GM23338 (cell line): ENCODE measurements at regions not wholly inside any gene's neighbourhood (a gene's known extent, or its start where the extent isn't known, plus 50 kb on each side); places are given as distances from the start of the nearest gene placed in this dataset.

Source experiments
- ATAC-seq: fragments of 200-7000 bp; cut with Tn5 transposase; 3 replicates; pipeline ENCODE4 v1.9.1; 2020
- DNase-seq: peaks from one replicate; pipeline ENCODE4 v3.0.0-alpha.2; 2015; ENCODE audit warnings: low spot score
- H2AFZ ChIP-seq: fragments of 200-600 bp; sonication (generic); 2 replicates; pipeline ENCODE4 v1.8.0; 2016; ENCODE audit warnings: antibody characterized with exemption, mild to moderate bottlenecking, moderate library complexity
- H3F3A ChIP-seq: fragments of 200-600 bp; sonication (generic); replicated peaks from 2 replicates; pipeline ENCODE4 v1.8.0; 2017; ENCODE audit warnings: antibody characterized with exemption, mixed run types, low read depth
- H3K27ac ChIP-seq: fragments of 200-600 bp; sonication (generic); 2 replicates; pipeline ENCODE4 v1.6.1; 2016; ENCODE audit warnings: low read depth
- H3K27me3 ChIP-seq: fragments of 200-600 bp; sonication (generic); 2 replicates; pipeline ENCODE4 v1.8.0; 2016; ENCODE audit warnings: mild to moderate bottlenecking, mixed run types, moderate library complexity; ENCODE audit not compliant: insufficient read depth
- H3K36me3 ChIP-seq: fragments of 200-600 bp; sonication (generic); 2 replicates; pipeline ENCODE4 v1.8.0; 2016; ENCODE audit warnings: mild to moderate bottlenecking; ENCODE audit not compliant: insufficient read depth
- H3K4me1 ChIP-seq: fragments of 200-600 bp; sonication (generic); 2 replicates; pipeline ENCODE4 v1.8.0; 2016; ENCODE audit warnings: mild to moderate bottlenecking, moderate library complexity; ENCODE audit not compliant: insufficient read depth
- H3K4me2 ChIP-seq: fragments of 200-600 bp; sonication (generic); 2 replicates; pipeline ENCODE4 v1.7.1; 2017; ENCODE audit warnings: mixed run types
- H3K4me3 ChIP-seq: fragments of 200-600 bp; sonication (generic); 2 replicates; pipeline ENCODE4 v1.6.1; 2016; ENCODE audit warnings: mixed run types
- H3K79me2 ChIP-seq: fragments of 200-600 bp; sonication (generic); replicated peaks from 2 replicates; pipeline ENCODE4 v1.8.0; 2017; ENCODE audit warnings: mild to moderate bottlenecking; ENCODE audit not compliant: insufficient read depth
- H3K9me2 ChIP-seq: fragments of 200-600 bp; sonication (generic); 2 replicates; pipeline ENCODE4 v1.8.0; 2017; ENCODE audit not compliant: insufficient read depth
- H4K20me1 ChIP-seq: fragments of 200-600 bp; sonication (generic); replicated peaks from 2 replicates; pipeline ENCODE4 v1.8.0; 2017; ENCODE audit warnings: mild to moderate bottlenecking; ENCODE audit not compliant: insufficient read depth
- H3K27ac Mint-ChIP-seq: 2 replicates; pipeline ENCODE4 v1.8.0; 2020; ENCODE audit warnings: inconsistent platforms, mild to moderate bottlenecking, moderate library complexity, mixed read lengths
- H3K27me3 Mint-ChIP-seq: 3 replicates; pipeline ENCODE4 v1.8.0; 2022; ENCODE audit warnings: low read depth, mild to moderate bottlenecking, moderate library complexity, mixed read lengths, inconsistent platforms; ENCODE audit not compliant: insufficient read depth, poor library complexity
- H3K36me3 Mint-ChIP-seq: 3 replicates; pipeline ENCODE4 v1.8.0; 2021; ENCODE audit warnings: low read depth, mild to moderate bottlenecking, inconsistent platforms, moderate library complexity, mixed read lengths
- H3K4me1 Mint-ChIP-seq: 3 replicates; pipeline ENCODE4 v1.8.0; 2020; ENCODE audit warnings: mild to moderate bottlenecking, inconsistent platforms, mixed read lengths
- H3K4me3 Mint-ChIP-seq: 3 replicates; pipeline ENCODE4 v1.8.0; 2021; ENCODE audit warnings: moderate library complexity, mild to moderate bottlenecking, inconsistent platforms, mixed read lengths
- H3K9me3 Mint-ChIP-seq: 3 replicates; pipeline ENCODE4 v1.8.0; 2020; ENCODE audit warnings: moderate library complexity, mild to moderate bottlenecking, inconsistent platforms, mixed read lengths
- CREB1 ChIP-seq: fragments of 250-450 bp; sonication (Bioruptor Pico); IDR thresholded peaks from 2 replicates; pipeline ENCODE4 v1.5.0; 2020; ENCODE audit warnings: low read depth, mild to moderate bottlenecking, moderate library complexity
- EZH2 ChIP-seq: fragments of 200-600 bp; sonication (generic); IDR thresholded peaks from one replicate; pipeline ENCODE4 v1.8.0; 2017; ENCODE audit warnings: antibody characterized with exemption, mild to moderate bottlenecking, low read depth; ENCODE audit not compliant: unreplicated experiment
- EZH2phosphoT487 ChIP-seq: fragments of 200-600 bp; sonication (generic); IDR thresholded peaks from one replicate; pipeline ENCODE4 v1.8.1; 2018; ENCODE audit warnings: antibody characterized with exemption; ENCODE audit not compliant: unreplicated experiment
- JUNB ChIP-seq: IDR thresholded peaks from one replicate; pipeline ENCODE4 v1.6.1; 2016; ENCODE audit warnings: antibody characterized with exemption; ENCODE audit not compliant: unreplicated experiment
- NANOG ChIP-seq: IDR thresholded peaks from 2 replicates; pipeline ENCODE4 v1.6.1; 2016; ENCODE audit warnings: antibody characterized with exemption, borderline replicate concordance
- POLR2AphosphoS5 ChIP-seq: IDR thresholded peaks from 2 replicates; pipeline ENCODE4 v1.6.1; 2016; ENCODE audit warnings: antibody characterized with exemption, low read depth
- STAT1 ChIP-seq: IDR thresholded peaks from one replicate; pipeline ENCODE4 v1.6.1; 2016; ENCODE audit warnings: antibody characterized with exemption; ENCODE audit not compliant: unreplicated experiment
- ZNF114 ChIP-seq: fragments of 250-450 bp; sonication (Bioruptor Pico); IDR thresholded peaks from 2 replicates; pipeline ENCODE4 v1.5.0; 2020; ENCODE audit warnings: mild to moderate bottlenecking, moderate library complexity
- ZNF331 ChIP-seq: fragments of 250-450 bp; sonication (Bioruptor Pico); IDR thresholded peaks from 2 replicates; pipeline ENCODE4 v1.5.0; 2020; ENCODE audit warnings: low read depth, mild to moderate bottlenecking, moderate library complexity
- TF ChIP-seq, protein P1 (sequence below), 2 experiments: fragments of 200-600 bp in 1 of 2; sonication (generic) in 1 of 2; conservative IDR thresholded peaks; 2 replicates each; pipeline versions ENCODE4 v1.5.1 to v1.6.1; 2016 to 2017; ENCODE audit warnings: antibody characterized with exemption in 2 of 2, low read depth in 2 of 2, mild to moderate bottlenecking in 2 of 2, moderate library complexity in 1 of 2
- TF ChIP-seq, protein P2 (sequence below): IDR thresholded peaks from 2 replicates; pipeline ENCODE4 v1.6.1; 2016; ENCODE audit warnings: antibody characterized with exemption
- TF ChIP-seq, protein P3 (sequence below): IDR thresholded peaks from one replicate; pipeline ENCODE4 v1.6.1; 2018; ENCODE audit warnings: antibody characterized with exemption; ENCODE audit not compliant: unreplicated experiment

DNA sequence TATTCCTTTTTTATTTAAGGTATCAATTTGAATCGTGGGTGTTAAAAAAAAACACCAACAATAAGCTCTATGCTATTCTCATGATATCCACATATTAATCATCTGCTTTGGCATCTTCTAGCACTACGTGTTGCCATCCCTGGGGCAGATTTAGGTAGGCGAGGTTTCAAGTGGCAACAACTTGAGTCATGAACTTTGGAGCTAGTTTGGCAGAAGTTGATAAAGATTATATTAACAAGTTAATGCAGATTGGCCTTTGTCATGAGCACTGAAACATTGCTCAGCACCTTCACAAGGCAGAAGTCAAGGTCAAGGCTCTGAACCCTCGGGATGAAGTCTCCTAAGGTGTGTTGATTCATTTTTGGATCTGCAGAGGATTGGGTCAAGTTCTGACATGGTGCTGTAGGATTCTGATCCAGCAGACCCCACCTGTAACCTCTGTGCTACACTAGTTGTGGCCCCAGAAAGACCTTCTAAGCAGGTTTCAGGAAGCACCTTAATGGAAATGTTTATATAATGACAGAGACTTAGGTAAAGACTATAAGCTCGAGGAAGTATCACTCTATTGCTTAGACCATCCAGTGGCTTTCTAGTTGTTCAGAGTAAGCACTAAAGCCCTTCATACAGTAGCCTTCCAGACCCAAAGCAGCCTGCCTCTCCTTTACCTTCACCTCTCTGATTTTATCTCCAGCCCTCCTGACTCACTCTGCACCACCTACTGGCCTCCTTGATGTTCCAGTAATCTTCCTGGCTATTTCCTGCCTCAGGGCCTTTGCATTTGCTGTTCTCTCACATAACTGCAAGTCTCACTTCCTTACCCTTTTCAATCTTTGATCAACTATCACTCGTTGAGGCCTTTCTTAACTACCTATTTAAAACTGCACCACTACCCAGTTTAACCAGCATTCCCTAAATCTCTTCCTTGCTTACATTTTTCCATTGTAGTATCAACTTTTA is 117.0 kb upstream of the SLC4A4 start (continued):
- TF ChIP-seq ZNF114 (CRISPR knock-in tag) (no peak), POLR2AphosphoS5 (no peak), ZNF331 (CRISPR knock-in tag) (no peak), STAT1 (no peak), EZH2phosphoT487 (no peak), CREB1 (CRISPR knock-in tag) (no peak)
- TF ChIP-seq, protein P1, sequence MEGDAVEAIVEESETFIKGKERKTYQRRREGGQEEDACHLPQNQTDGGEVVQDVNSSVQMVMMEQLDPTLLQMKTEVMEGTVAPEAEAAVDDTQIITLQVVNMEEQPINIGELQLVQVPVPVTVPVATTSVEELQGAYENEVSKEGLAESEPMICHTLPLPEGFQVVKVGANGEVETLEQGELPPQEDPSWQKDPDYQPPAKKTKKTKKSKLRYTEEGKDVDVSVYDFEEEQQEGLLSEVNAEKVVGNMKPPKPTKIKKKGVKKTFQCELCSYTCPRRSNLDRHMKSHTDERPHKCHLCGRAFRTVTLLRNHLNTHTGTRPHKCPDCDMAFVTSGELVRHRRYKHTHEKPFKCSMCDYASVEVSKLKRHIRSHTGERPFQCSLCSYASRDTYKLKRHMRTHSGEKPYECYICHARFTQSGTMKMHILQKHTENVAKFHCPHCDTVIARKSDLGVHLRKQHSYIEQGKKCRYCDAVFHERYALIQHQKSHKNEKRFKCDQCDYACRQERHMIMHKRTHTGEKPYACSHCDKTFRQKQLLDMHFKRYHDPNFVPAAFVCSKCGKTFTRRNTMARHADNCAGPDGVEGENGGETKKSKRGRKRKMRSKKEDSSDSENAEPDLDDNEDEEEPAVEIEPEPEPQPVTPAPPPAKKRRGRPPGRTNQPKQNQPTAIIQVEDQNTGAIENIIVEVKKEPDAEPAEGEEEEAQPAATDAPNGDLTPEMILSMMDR (conservative IDR thresholded peaks at IDR 0.05; ENCODE audit: low read depth in 2 of 2) = no peak
- TF ChIP-seq, protein P2, sequence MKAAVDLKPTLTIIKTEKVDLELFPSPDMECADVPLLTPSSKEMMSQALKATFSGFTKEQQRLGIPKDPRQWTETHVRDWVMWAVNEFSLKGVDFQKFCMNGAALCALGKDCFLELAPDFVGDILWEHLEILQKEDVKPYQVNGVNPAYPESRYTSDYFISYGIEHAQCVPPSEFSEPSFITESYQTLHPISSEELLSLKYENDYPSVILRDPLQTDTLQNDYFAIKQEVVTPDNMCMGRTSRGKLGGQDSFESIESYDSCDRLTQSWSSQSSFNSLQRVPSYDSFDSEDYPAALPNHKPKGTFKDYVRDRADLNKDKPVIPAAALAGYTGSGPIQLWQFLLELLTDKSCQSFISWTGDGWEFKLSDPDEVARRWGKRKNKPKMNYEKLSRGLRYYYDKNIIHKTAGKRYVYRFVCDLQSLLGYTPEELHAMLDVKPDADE = no peak

DNA sequence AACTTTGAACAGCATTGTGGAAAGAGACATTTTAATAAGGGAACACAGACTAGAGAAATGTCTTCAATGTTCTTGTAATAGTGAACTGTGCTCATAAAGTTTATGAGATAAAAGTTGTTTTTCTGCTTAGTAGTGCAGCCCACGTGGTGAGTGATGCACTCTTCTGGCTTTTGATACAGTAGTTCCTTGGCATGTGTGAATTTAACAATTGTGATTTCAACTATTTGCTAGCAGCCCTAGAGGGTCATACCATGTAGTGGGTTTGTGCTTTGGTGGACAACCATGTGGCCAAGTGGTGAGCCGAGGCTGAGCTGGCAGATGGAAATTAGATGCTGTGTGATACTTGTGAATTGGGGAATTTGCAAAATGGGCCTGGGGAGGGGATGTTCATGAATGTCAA is 116.2 kb upstream of the SLC4A4 start:
- Mint-ChIP-seq H3K9me3 (peaks cover 3% of the 10 kb centered on the region; the same call in 1 of the 3 replicates), H3K4me1 (no peaks in the 10 kb centered on the region), H3K4me3 (no peak overlapping the region), H3K27me3 (no peaks in the 10 kb centered on the region), H3K27ac (no peak overlapping the region), H3K36me3 (no peaks in the 10 kb centered on the region)
- Histone ChIP-seq H3K36me3 (no peaks in the 10 kb centered on the region), H3K4me2 (no peak overlapping the region), H3K4me3 (no peak overlapping the region), H3K4me1 (no peaks in the 10 kb centered on the region), H2AFZ (no peak overlapping the region), H3K79me2 (no peaks in the 10 kb centered on the region), H4K20me1 (no peaks in the 10 kb centered on the region), H3F3A (no peaks in the 10 kb centered on the region), H3K27me3 (no peaks in the 10 kb centered on the region), H3K27ac (no peak overlapping the region), H3K9me2 (peaks cover 9% of the 10 kb centered on the region; the same call in 1 of the 2 replicates)
- DNase-seq = no peak
- ATAC-seq = no peak
- TF ChIP-seq ZNF331 (CRISPR knock-in tag) = no peak
- no peak for TF ChIP-seq ZNF114 (CRISPR knock-in tag)
- TF ChIP-seq STAT1 = no peak
- TF ChIP-seq, protein P3, sequence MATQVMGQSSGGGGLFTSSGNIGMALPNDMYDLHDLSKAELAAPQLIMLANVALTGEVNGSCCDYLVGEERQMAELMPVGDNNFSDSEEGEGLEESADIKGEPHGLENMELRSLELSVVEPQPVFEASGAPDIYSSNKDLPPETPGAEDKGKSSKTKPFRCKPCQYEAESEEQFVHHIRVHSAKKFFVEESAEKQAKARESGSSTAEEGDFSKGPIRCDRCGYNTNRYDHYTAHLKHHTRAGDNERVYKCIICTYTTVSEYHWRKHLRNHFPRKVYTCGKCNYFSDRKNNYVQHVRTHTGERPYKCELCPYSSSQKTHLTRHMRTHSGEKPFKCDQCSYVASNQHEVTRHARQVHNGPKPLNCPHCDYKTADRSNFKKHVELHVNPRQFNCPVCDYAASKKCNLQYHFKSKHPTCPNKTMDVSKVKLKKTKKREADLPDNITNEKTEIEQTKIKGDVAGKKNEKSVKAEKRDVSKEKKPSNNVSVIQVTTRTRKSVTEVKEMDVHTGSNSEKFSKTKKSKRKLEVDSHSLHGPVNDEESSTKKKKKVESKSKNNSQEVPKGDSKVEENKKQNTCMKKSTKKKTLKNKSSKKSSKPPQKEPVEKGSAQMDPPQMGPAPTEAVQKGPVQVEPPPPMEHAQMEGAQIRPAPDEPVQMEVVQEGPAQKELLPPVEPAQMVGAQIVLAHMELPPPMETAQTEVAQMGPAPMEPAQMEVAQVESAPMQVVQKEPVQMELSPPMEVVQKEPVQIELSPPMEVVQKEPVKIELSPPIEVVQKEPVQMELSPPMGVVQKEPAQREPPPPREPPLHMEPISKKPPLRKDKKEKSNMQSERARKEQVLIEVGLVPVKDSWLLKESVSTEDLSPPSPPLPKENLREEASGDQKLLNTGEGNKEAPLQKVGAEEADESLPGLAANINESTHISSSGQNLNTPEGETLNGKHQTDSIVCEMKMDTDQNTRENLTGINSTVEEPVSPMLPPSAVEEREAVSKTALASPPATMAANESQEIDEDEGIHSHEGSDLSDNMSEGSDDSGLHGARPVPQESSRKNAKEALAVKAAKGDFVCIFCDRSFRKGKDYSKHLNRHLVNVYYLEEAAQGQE = no peak
- TF ChIP-seq JUNB = no peak
- TF ChIP-seq EZH2phosphoT487 = no peak
- TF ChIP-seq, protein P2 = no peak
- no peak for TF ChIP-seq CREB1 (CRISPR knock-in tag)
- TF ChIP-seq NANOG = no peak
- TF ChIP-seq, protein P1 (conservative IDR thresholded peaks at IDR 0.05; ENCODE audit: low read depth in 2 of 2) = no peak
- TF ChIP-seq EZH2 = no peak
